ENCODE measurements at regions not wholly inside any gene's neighbourhood (a gene's known extent, or its start where the extent isn't known, plus 50 kb on each side); places are given as distances from the start of the nearest gene placed in this dataset.

GRCh38 chr3:148453781-148454191 lies 243.9 kb upstream of the AGTR1 start:
- no peaks in the 10 kb centered on the region for H3K36me3 ChIP-seq (ENCODE audit: control insufficient read depth, insufficient read depth, low read length)
- DNase-seq (ENCODE audit: low read depth) (no peak), FAIRE-seq (no peak)
- H3K4me3 ChIP-seq (ENCODE audit: low read depth, low read length), result no peak overlapping the region
- no peak for TF ChIP-seq CTCF (IDR thresholded peaks at IDR 0.05; ENCODE audit: insufficient read depth, low read length, severe bottlenecking)
- no peaks in the 10 kb centered on the region for H3K27me3 ChIP-seq (ENCODE audit: control insufficient read depth, insufficient read depth, low read length)

- FAIRE-seq (no peak), DNase-seq (ENCODE audit: low read depth) (no peak)
- Histone ChIP-seq H3K27me3 (ENCODE audit: control insufficient read depth, insufficient read depth, low read length) (no peaks in the 10 kb centered on the region), H3K36me3 (ENCODE audit: control insufficient read depth, insufficient read depth, low read length) (no peaks in the 10 kb centered on the region), H3K4me3 (ENCODE audit: low read depth, low read length) (no peak overlapping the region)
- no peak for TF ChIP-seq CTCF (IDR thresholded peaks at IDR 0.05; ENCODE audit: insufficient read depth, low read length, severe bottlenecking)
Measured at GRCh38 chr3:148455098-148455497, 242.6 kb upstream of the AGTR1 start.

GRCh38 chr3:148457886-148458285 lies 239.8 kb upstream of the AGTR1 start:
- TF ChIP-seq CTCF (IDR thresholded peaks at IDR 0.05; ENCODE audit: insufficient read depth, low read length, severe bottlenecking), result no peak
- DNase-seq (ENCODE audit: low read depth) (no peak), FAIRE-seq (no peak)
- H3K4me3 ChIP-seq (ENCODE audit: low read depth, low read length), result no peak overlapping the region
- H3K27me3 ChIP-seq (ENCODE audit: control insufficient read depth, insufficient read depth, low read length), result no peaks in the 10 kb centered on the region
- no peaks in the 10 kb centered on the region for H3K36me3 ChIP-seq (ENCODE audit: control insufficient read depth, insufficient read depth, low read length)

GRCh38 chr3:148459931-148460513 lies 237.7 kb upstream of the AGTR1 start:
- Histone ChIP-seq H3K27me3 (ENCODE audit: control insufficient read depth, insufficient read depth, low read length) (no peaks in the 10 kb centered on the region), H3K4me3 (ENCODE audit: low read depth, low read length) (no peak overlapping the region), H3K36me3 (ENCODE audit: control insufficient read depth, insufficient read depth, low read length) (no peaks in the 10 kb centered on the region)
- no peak for FAIRE-seq
- DNase-seq (ENCODE audit: low read depth), result no peak
- TF ChIP-seq CTCF (IDR thresholded peaks at IDR 0.05; ENCODE audit: insufficient read depth, low read length, severe bottlenecking), result peak; percentile 3

GRCh38 chr3:148460686-148461085 lies 237.0 kb upstream of the AGTR1 start:
- H3K36me3 ChIP-seq (ENCODE audit: control insufficient read depth, insufficient read depth, low read length), result no peaks in the 10 kb centered on the region
- no peak overlapping the region for H3K4me3 ChIP-seq (ENCODE audit: low read depth, low read length)
- DNase-seq (ENCODE audit: low read depth), result no peak
- H3K27me3 ChIP-seq (ENCODE audit: control insufficient read depth, insufficient read depth, low read length), result no peaks in the 10 kb centered on the region
- TF ChIP-seq CTCF (IDR thresholded peaks at IDR 0.05; ENCODE audit: insufficient read depth, low read length, severe bottlenecking), result no peak
- no peak for FAIRE-seq

- TF ChIP-seq CTCF (IDR thresholded peaks at IDR 0.05; ENCODE audit: insufficient read depth, low read length, severe bottlenecking), result no peak
- Histone ChIP-seq H3K36me3 (ENCODE audit: control insufficient read depth, insufficient read depth, low read length) (no peaks in the 10 kb centered on the region), H3K27me3 (ENCODE audit: control insufficient read depth, insufficient read depth, low read length) (no peaks in the 10 kb centered on the region), H3K4me3 (ENCODE audit: low read depth, low read length) (no peak overlapping the region)
- FAIRE-seq (no peak), DNase-seq (ENCODE audit: low read depth) (no peak)
Measured at GRCh38 chr3:148464246-148464645, 233.5 kb upstream of the AGTR1 start.
